NCI-H2196 (cell line): ENCODE measurements at regions not wholly inside any gene's neighbourhood (a gene's known extent, or its start where the extent isn't known, plus 50 kb on each side); places are given as distances from the start of the nearest gene placed in this dataset.
"Not testable (repeated sequence)": the region's sequence is repeated elsewhere in the genome, so short reads cannot be mapped to it uniquely, and the experiment has no call there.

ENCODE experiments used
- DNase-seq: peaks from one replicate; lab custom pipeline; 2025; ENCODE audit not compliant: unreplicated experiment; lab: John Stamatoyannopoulos, UW

DNA sequence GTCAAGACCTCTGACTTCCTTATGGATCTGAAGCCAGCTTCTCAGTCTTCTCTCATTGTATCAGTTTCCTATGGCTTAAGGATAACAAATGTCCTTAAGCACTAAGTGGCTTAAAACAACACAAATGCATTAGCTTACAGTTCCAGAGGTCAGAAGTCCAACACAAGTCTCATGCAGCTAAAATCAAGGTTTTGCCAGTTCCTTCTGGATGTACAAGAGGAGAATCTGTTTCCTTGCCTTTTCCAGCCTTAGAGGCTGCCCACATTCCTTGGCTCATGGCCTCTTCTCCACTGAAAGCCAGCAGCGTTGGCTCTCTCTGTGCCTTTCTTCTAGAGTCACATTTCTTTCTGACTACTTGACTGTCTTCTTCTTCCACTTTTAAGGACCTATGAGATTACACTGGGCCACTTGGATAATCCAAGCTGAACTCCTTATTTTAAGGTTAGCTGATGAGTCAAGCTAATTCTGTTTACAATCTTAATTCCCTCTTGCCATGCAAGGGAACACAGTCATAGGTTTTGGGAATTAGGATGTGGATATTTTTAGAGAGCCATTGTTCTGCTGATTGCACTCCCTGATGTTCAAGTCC, 179.0 kb downstream of the BCAS1 start:
- DNase-seq = no peak

DNA sequence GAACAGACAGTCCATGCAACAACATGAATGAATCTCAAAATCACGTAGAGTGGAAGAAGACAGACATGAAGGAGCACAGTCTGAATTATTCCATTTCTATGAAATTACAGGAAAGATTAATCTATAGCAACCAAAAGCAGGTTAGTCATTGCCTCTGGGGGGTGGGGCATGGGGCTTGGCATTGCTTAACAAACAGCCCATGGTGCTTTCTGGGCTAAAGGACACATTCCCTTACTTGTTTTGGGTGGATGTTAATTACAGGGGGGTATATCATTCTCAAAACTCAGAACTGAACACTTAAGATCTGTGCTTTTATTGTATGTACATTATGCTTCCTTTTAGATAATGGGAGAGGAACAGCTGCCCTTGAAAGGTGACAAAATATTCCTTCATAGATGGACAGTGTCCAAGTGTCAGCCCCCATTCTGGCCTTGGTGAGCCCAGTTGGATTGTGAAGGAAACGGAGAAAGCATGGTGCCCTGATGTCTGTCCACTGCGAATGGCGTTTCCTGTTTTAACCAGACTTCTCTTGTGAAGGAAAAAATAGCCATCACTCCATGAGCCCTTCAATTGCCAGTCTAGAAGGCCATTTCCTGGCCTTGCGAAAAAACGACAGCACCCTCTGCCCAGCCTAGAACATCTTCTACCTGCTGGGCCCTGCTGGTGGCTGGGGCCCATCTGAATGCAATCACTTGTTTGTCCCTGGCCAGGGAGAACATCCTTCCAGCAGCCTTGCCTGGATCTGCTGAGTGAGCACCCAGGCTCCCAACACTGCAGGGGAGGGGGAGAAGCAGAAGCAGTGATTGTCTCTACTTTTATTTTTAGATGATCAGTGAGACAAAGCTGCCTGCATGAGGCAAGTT, 179.7 kb downstream of the BCAS1 start:
- no peak for DNase-seq

DNA sequence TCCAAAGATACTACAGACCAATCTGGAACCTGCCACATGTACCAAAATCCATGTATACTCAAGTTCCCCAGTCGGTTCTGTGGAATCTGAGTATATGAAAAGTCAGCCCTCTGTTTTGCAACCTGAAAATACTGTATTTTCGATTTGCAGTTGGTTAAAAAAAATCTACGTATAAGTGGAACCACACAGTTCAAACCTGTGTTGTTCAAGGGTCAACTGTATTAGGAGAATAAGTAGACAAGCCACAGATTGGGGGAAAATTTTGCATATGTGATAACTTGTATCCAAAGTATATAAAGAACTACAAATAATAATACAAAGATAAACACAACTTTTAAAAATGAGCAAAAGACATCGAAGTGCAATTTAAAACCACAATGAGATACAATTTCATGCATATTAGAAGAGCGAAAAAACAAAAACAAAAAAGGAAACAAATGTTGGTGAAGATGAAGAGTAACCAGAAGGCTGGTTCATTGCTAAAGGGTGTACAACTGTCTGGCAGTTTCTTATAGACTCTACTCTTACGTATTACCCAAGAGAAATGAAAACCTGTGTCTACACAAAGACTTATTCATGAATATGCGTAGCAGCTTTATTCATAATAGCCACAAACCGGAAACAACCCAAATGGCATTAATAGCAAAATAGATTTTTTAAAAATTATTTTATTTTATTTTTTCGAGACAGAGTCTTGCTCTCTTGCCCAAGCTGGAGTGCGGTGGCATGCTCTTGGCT, 180.8 kb downstream of the BCAS1 start:
- no peak for DNase-seq

DNA sequence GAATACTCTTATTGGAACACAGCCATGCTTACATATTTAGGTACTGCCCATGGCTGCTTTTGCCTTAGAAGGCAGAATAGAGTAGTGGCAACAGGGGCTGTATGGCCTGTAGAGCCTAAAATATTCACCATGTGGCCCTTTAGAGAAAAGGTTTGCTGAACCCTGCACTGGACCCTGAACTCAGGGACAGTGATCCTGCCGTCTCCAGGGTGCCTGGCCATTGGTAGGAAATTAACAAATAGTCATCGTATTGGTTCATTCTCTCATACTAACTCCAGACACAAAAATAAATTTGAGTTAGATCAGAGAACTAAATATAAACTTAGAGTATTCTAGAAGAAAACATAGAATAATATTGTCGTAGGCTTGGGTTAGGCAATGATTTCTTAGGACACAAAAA, 181.4 kb downstream of the BCAS1 start:
- DNase-seq = no peak

- DNase-seq = no peak
These were observed 181.9 kb downstream of the BCAS1 start for GRCh38 chr20:53888510-53888909.

DNA sequence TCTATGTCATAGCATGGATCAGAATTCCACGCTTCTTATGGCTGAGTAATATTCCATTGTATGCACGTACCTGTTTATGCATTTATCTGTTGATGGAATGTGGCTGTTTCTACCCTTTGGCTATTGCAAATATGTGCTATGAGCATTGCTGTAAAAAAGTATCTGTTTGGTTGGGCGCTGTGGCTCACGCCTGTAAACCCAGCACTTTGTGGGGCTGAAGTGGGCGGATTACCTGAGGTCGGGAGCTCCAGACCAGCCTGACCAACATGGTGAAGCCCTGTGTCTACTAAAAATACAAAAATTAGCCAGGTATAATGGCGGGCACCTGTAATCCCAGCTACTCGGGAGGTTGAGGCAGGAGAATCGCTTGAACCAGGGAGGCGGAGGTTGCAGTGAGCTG, 182.4 kb downstream of the BCAS1 start:
- no peak for DNase-seq

- DNase-seq = no peak
These were observed 185.4 kb downstream of the BCAS1 start for GRCh38 chr20:53884859-53885541.

- DNase-seq = no peak
These were observed 187.1 kb downstream of the BCAS1 start for GRCh38 chr20:53883098-53883911.

DNA sequence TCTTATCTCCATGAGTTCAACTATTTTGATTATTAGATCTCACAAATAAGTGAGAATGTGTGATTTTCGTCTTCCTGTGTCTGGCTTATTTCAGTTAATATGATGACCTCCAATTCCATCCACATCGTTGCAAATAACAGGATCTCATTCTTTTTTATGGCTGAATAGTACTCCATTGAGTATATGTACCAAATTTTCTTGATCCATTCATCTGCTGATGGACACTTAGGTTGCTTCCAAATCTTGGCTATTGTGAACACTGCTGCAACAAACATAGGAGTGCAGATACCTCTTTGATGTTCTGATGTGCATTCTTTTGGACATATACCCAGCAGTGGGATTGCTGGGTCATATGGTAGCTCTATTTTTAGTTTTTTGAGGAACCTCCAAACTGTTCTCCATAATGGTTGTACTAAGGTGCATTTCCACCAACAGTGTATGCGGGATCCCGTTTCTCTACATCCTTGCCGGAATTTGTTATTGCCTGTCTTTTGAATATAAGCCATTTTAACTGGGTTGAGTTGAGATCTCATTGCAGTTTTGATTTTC, 187.9 kb downstream of the BCAS1 start:
- DNase-seq = not testable (repeated sequence)

- no peak for DNase-seq
These were observed 189.0 kb downstream of the BCAS1 start for GRCh38 chr20:53881362-53881761.

DNA sequence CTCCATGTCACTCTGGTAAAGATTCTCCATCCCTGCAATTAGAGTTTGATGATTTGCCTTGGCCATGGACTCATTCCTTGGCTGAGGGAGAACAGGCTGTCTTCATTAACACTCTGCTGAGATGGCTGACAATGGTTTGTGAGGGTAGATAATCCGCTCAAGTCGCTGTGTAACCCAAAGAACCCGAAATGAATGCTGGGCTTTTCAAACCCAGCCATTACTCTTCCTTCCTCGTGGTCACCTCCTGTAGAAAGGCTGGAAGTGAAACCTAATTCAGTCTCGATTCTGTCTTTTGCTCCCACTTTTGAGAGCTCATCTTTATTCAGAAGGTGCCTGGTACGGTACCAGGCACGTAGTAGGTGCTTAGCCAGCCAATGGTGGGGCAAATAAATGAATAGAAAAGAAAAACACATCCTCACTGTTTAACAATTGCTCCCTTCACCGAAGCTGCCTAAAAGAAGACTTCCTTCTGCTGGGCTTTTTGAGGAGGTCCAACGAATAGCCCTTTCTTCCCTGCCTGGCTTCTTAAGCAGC, 190.2 kb downstream of the BCAS1 start:
- DNase-seq = no peak

DNA sequence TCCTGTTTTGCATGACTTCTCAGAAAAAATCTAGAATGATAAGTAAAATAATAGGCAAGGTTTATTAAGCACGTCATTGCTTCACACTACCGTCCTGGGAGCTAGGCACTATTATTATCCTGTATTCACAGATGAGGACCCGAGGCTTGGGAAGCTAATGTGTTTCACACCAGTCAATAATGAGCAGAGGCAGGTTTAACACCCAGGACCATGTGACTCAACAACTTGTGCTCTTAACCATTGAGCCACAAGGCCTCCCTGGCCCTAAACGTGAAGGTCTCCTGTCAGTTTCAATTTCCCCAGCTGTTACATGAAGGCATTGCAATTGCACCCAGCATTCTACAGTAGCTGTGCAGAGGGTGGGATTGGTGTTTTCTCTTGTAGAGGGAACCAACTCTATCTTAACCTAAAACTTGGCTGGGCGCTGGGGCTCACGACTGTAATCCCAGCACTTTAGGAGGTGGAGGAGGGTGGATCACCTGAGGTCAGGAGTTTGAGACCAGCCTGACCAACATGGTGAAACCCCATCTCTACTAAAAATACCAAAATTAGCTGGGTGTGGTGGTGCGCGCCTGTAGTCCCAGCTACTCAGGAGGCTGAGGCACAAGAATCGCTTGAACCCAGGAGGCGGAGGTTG, 191.2 kb downstream of the BCAS1 start:
- DNase-seq = no peak

- no peak for DNase-seq
These were observed 191.9 kb downstream of the BCAS1 start for GRCh38 chr20:53878262-53879047.

DNA sequence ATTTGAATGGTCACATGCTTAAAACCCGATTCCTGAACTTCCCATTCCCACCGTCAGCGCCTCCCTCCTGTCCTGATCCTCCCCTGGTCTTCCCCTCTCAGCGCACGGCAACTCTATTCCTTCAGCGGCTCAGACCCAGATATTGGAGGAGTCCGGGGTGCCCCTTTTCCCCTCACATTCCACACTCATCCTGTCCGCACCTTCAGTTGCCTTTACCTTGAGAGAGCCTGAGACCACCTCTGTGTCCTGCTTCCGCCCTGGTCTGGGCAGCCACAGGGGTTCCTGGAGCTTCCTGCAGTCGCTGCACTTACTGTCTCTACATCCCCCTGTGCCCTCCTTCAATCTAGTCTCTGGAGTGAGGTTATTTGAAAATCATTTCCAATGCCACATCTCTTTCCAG, 193.4 kb downstream of the BCAS1 start:
- no peak for DNase-seq

DNA sequence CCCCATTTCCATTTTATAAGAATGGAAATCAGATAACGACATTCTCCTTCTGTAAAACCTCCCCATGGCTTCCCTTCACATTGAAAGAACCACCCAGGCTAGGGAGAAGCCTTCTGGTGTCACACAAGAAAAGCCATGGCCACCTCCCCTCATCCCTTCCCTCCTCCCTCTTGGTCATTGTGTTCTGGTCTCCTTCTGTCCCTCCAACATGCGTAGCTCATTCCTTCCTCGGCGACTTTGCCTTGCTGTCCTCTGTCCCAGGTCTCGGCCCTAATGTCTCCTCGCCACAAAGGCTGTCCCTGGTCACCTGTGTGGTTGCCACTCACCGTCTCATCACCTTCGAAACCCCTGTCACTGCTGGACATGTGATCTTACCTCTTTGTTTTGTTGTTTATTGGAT, 193.9 kb downstream of the BCAS1 start:
- no peak for DNase-seq

DNA sequence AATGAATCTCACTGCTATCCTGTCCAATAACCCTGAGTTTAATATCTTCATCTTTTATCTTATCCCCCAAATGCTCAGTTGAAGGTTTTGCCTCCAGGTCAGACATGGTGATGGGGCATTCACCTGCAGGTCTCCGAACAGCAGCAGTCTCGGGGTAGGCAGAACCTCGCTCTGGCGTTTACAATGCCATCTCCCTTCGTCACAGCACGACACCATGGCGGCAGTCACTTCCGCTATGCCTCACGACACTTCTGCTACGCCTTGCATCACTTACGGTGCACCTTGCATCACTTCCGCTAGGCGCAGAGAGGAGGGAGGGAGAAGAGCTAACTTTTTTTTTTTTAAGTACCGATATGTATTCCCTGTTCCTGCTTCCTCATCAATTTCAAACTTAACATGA, 194.9 kb downstream of the BCAS1 start:
- no peak for DNase-seq

DNA sequence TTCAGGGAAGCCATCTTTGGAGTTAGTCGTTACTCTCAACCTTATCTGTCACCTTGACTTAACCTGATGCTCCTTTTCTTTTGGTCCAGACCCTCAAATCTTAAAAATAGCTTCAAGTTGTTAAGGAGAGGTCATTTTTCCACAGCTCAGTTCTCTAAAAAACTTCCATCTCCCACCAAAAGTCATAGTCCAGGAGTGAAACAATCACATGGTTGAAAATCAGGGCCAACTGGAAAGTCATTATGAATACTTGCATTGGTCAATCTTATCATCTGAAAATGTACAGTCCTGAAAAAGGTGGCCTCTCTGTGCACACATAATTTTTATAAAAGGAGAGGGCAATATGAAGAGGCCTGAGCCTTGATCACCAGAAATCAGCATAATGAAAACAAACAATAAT, 195.7 kb downstream of the BCAS1 start:
- no peak for DNase-seq

- DNase-seq = no peak
These were observed 196.3 kb downstream of the BCAS1 start for GRCh38 chr20:53874104-53874503.

DNA sequence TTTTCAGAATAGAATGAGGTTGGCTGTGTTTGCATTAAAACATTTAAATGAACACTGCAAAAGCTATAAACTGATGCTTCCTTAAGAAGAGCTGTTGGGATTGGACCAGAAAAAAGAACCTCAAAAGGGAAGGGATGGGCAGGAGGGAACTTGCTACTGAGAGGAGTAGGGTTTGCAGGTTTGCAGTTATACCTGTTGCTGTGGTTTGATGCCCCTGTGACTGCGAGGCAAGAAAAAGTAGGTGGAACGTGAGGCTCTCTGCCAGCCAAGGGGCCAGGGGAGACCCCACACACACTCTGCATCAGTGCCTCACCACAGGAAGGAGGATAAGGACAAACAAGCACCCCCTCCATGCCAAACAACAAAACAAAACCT, 197.2 kb downstream of the BCAS1 start:
- DNase-seq = no peak
